ENCODE measurements at regions not wholly inside any gene's neighbourhood (a gene's known extent, or its start where the extent isn't known, plus 50 kb on each side); places are given as distances from the start of the nearest gene placed in this dataset.

DNA sequence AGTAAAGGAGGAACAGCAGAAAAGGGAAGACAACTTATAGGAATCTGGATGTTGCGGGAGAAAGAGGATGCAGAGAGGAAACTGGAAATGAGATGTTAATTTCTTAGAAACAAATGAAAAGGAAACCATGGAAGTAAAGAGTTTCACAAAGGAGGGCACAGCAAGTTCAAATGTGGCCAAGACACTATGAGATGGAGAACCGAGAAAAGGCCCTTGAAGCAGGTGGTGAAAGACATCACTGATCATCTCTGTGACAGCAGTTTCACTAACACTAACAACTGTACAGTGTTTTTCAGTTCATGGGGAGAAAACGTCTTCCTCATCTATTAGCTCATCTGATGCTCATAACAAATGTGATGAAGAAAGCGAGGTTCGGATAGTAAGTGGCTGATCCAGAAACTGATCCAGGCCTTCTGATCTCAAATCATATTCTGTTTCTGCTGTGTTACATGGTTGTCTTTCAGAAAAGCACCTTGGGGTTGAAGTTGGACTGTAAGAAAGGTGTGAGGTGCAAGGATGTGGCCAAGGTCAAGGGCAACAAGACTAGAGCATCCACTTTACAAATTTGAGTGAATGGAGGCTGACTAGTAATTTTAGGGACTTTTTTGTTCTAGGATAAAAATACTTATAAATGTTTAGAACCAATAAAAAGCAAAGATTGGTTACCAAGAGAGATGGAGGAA is 492.1 kb upstream of the CADM1 start:
- TF ChIP-seq, protein P1, sequence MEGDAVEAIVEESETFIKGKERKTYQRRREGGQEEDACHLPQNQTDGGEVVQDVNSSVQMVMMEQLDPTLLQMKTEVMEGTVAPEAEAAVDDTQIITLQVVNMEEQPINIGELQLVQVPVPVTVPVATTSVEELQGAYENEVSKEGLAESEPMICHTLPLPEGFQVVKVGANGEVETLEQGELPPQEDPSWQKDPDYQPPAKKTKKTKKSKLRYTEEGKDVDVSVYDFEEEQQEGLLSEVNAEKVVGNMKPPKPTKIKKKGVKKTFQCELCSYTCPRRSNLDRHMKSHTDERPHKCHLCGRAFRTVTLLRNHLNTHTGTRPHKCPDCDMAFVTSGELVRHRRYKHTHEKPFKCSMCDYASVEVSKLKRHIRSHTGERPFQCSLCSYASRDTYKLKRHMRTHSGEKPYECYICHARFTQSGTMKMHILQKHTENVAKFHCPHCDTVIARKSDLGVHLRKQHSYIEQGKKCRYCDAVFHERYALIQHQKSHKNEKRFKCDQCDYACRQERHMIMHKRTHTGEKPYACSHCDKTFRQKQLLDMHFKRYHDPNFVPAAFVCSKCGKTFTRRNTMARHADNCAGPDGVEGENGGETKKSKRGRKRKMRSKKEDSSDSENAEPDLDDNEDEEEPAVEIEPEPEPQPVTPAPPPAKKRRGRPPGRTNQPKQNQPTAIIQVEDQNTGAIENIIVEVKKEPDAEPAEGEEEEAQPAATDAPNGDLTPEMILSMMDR (IDR thresholded peaks at IDR 0.05) = no peak
- no peak for TF ChIP-seq POLR2A (IDR thresholded peaks at IDR 0.05)
